ENCODE measurements at regions not wholly inside any gene's neighbourhood (a gene's known extent, or its start where the extent isn't known, plus 50 kb on each side); places are given as distances from the start of the nearest gene placed in this dataset.

GRCh38 chr1:70863239-70863638, 184.4 kb downstream of the PTGER3 start:
- TF ChIP-seq TEAD4 (IDR thresholded peaks at IDR 0.05; ENCODE audit: low read depth, low read length) (no peak), KDM1A (IDR thresholded peaks at IDR 0.05; ENCODE audit: borderline replicate concordance, low read length) (no peak), BCL11A (IDR thresholded peaks at IDR 0.05; ENCODE audit: low read depth in 2 of 2, low read length in 2 of 2) (no peak), YY1 (IDR thresholded peaks at IDR 0.05; ENCODE audit: low read depth, low read length) (no peak), CEBPB (IDR thresholded peaks at IDR 0.05; ENCODE audit: low read depth, low read length) (no peak), NRF1 (IDR thresholded peaks at IDR 0.05; ENCODE audit: low read depth, low read length) (no peak), JUN (IDR thresholded peaks at IDR 0.05; ENCODE audit: low read depth, low read length) (no peak), CREB1 (IDR thresholded peaks at IDR 0.05) (no peak), MAFK (IDR thresholded peaks at IDR 0.05; ENCODE audit: low read depth, low read length) (no peak), BACH1 (IDR thresholded peaks at IDR 0.05; ENCODE audit: low read length) (no peak), SRF (IDR thresholded peaks at IDR 0.05; ENCODE audit: low read depth, low read length) (no peak), PHF8 (conservative IDR thresholded peaks at IDR 0.05; ENCODE audit: low read depth, low read length) (no peak), SUZ12 (IDR thresholded peaks at IDR 0.05; ENCODE audit: low read length) (no peak)
- no peak for FAIRE-seq
- Histone ChIP-seq H3K23ac (ENCODE audit: insufficient read length) (no peak overlapping the region), H3K79me1 (ENCODE audit: low read depth, low read length) (no peaks in the 10 kb centered on the region), H3K56ac (replicated peaks; ENCODE audit: insufficient read length, low read depth, low read length) (no peak overlapping the region), H2BK120ac (replicated peaks; ENCODE audit: low read depth, low read length) (no peak overlapping the region), H4K20me1 (replicated peaks in 1 of 2; ENCODE audit: control insufficient read depth in 1 of 2, insufficient read depth in 2 of 2, low read length in 2 of 2) (no peaks in the 10 kb centered on the region), H2BK5ac (ENCODE audit: low read depth, low read length) (no peak overlapping the region), H3K4me3 (ENCODE audit: extremely low read depth in 1 of 4, insufficient read depth in 2 of 4, low read depth in 3 of 4, low read length in 4 of 4) (no peak overlapping the region), H2BK15ac (ENCODE audit: low read length) (no peak overlapping the region), H2BK12ac (ENCODE audit: low read depth, low read length) (no peak overlapping the region), H3K14ac (ENCODE audit: insufficient read length) (no peak overlapping the region), H3K9me3 (ENCODE audit: insufficient read depth in 2 of 2, low read depth in 1 of 2, low read length in 1 of 2) (no peaks in the 10 kb centered on the region), H3K27me3 (replicated peaks in 1 of 4; ENCODE audit: control insufficient read depth in 3 of 4, extremely low read depth in 1 of 4, insufficient read depth in 3 of 4, low read length in 3 of 4) (no peaks in the 10 kb centered on the region), H3K9ac (replicated peaks in 1 of 4; ENCODE audit: extremely low read depth in 1 of 4, low read depth in 3 of 4, low read length in 3 of 4) (no peak overlapping the region), H3K4ac (replicated peaks; ENCODE audit: insufficient read length, low read depth, low read length) (no peak overlapping the region), H3K4me2 (ENCODE audit: insufficient read depth in 1 of 2, low read depth in 2 of 2, low read length in 2 of 2) (no peak overlapping the region), H4K5ac (ENCODE audit: insufficient read length, low read depth, low read length) (no peak overlapping the region), H2BK20ac (ENCODE audit: low read length) (no peak overlapping the region), H3K4me1 (replicated peaks in 1 of 4; ENCODE audit: control insufficient read depth in 3 of 4, insufficient read depth in 4 of 4, low read length in 3 of 4) (no peaks in the 10 kb centered on the region), H3K18ac (ENCODE audit: extremely low read depth, low read length) (no peak overlapping the region), H3K23me2 (ENCODE audit: low read depth, low read length) (no peaks in the 10 kb centered on the region), H2AK5ac (ENCODE audit: low read depth, low read length) (no peak overlapping the region), H3K27ac (ENCODE audit: low read depth, low read length) (no peak overlapping the region), H4K91ac (replicated peaks; ENCODE audit: insufficient read length, low read length) (no peak overlapping the region), H3K36me3 (ENCODE audit: control insufficient read depth in 2 of 4, insufficient read depth in 4 of 4, low read length in 3 of 4) (no peaks in the 10 kb centered on the region), H4K8ac (ENCODE audit: extremely low read depth, insufficient read depth, low read length) (no peak overlapping the region), H3K79me2 (ENCODE audit: control insufficient read depth in 1 of 2, insufficient read depth in 2 of 2, low read length in 2 of 2) (no peaks in the 10 kb centered on the region), H2AFZ (ENCODE audit: low read length) (no peak overlapping the region)
- ChIA-PET POLR2A (ENCODE audit: partially characterized antibody) (interaction anchor here (1.0 kb wide), 1 partner anchor 20 kb away, joined by 3 read pairs; no protein-coding TSS in a partner anchor), CTCF (ENCODE audit: partially characterized antibody) (interaction anchor here (0.7 to 4.1 kb wide), 5 partner anchors 10 to 342 kb away, joined by 3 to 18 read pairs (median 3); no protein-coding TSS in a partner anchor)
- 100% methylated on average over 1 of the region's 1 CpG; no CpG with 5 or more reads in 1 of the 2 experiments for WGBS, 2 experiments (ENCODE audit: extremely low coverage in 1 of 2, insufficient coverage in 1 of 2, insufficient read length in 1 of 2, insufficient replicate concordance in 2 of 2, low coverage in 1 of 2, low lambda C conversion rate in 2 of 2, missing lambda C conversion rate in 1 of 2)
- DNase-seq (ENCODE audit: low read depth in 1 of 2, low spot score in 2 of 2), result no peak
